WTC11 (cell line): ENCODE measurements at regions not wholly inside any gene's neighbourhood (a gene's known extent, or its start where the extent isn't known, plus 50 kb on each side); places are given as distances from the start of the nearest gene placed in this dataset.

Experiments
- ATAC-seq: fragments of 200-7000 bp; cut with Tn5 transposase; 2 replicates; pipeline ENCODE4 v1.10.0; 2021; ENCODE audit warnings: mild to moderate bottlenecking, moderate library complexity
- CTCF ChIA-PET: fragments of 300-600 bp; sonication (Branson Sonifier 250); formaldehyde crosslinking; loops from one replicate; lab custom pipeline; 2021; ENCODE audit warnings: antibody characterized with exemption; lab: Charles Lee
- POLR2A ChIA-PET: fragments of 350-600 bp; sonication (Branson Sonifier 250); formaldehyde crosslinking; loops from one replicate; lab custom pipeline; 2021; ENCODE audit warnings: antibody characterized with exemption; lab: Charles Lee
- DNase-seq: peaks from one replicate; pipeline ENCODE4 v3.0.0; 2021; ENCODE audit warnings: low spot score
- H3K27ac Mint-ChIP-seq: 2 replicates; pipeline ENCODE4 v1.8.0; 2021; ENCODE audit warnings: mixed read lengths
- H3K27me3 Mint-ChIP-seq: 2 replicates; pipeline ENCODE4 v1.8.0; 2021; ENCODE audit warnings: low read depth, mild to moderate bottlenecking, moderate library complexity, mixed read lengths
- H3K36me3 Mint-ChIP-seq: 2 replicates; pipeline ENCODE4 v1.8.0; 2021; ENCODE audit warnings: mixed read lengths
- H3K4me1 Mint-ChIP-seq: 2 replicates; pipeline ENCODE4 v1.8.0; 2022; ENCODE audit warnings: mixed read lengths
- H3K4me3 Mint-ChIP-seq: 2 replicates; pipeline ENCODE4 v1.8.0; 2021; ENCODE audit warnings: mild to moderate bottlenecking, moderate library complexity, mixed read lengths
- H3K9me3 Mint-ChIP-seq: 2 replicates; pipeline ENCODE4 v1.8.0; 2021; ENCODE audit warnings: mixed read lengths
- CBFB ChIP-seq: sonication (generic); formaldehyde crosslinking; IDR thresholded peaks from 2 replicates; pipeline ENCODE4 v1.8.1; 2022; ENCODE audit warnings: mild to moderate bottlenecking, low read depth, missing genetic modification reagents
- EMX1 ChIP-seq: fragments of 250-450 bp; sonication (Bioruptor Pico); IDR thresholded peaks from 2 replicates; pipeline ENCODE4 v1.8.0; 2021; ENCODE audit warnings: mild to moderate bottlenecking
- FOXJ3 ChIP-seq: sonication (generic); formaldehyde crosslinking; IDR thresholded peaks from 2 replicates; pipeline ENCODE4 v1.9.0; 2021; ENCODE audit warnings: missing genetic modification reagents, mild to moderate bottlenecking, borderline replicate concordance
- FOXP1 ChIP-seq: sonication (generic); formaldehyde crosslinking; IDR thresholded peaks from 2 replicates; pipeline ENCODE4 v1.8.0; 2022; ENCODE audit warnings: missing genetic modification reagents, mild to moderate bottlenecking, moderate library complexity, borderline replicate concordance
- GABPB1 ChIP-seq: sonication (generic); formaldehyde crosslinking; IDR thresholded peaks from 2 replicates; pipeline ENCODE4 v1.8.1; 2023; ENCODE audit warnings: mild to moderate bottlenecking, missing genetic modification reagents
- GRHL2 ChIP-seq: fragments of 250-450 bp; sonication (Bioruptor Pico); IDR thresholded peaks from 2 replicates; pipeline ENCODE4 v1.8.0; 2022; ENCODE audit warnings: mild to moderate bottlenecking, moderate library complexity; ENCODE audit not compliant: insufficient replicate concordance, severe bottlenecking
- GTF2I ChIP-seq: fragments of 250-450 bp; sonication (Bioruptor Pico); conservative IDR thresholded peaks from 2 replicates; pipeline ENCODE4 v1.4.0; 2021; ENCODE audit warnings: mild to moderate bottlenecking
- HMGA2 ChIP-seq: fragments of 250-450 bp; sonication (Bioruptor Pico); IDR thresholded peaks from 2 replicates; pipeline ENCODE4 v1.4.0; 2021; ENCODE audit warnings: mild to moderate bottlenecking, moderate library complexity
- JUN ChIP-seq: sonication (generic); formaldehyde crosslinking; IDR thresholded peaks from 2 replicates; pipeline ENCODE4 v1.8.0; 2023; ENCODE audit warnings: mild to moderate bottlenecking, missing genetic modification reagents
- MXD4 ChIP-seq: fragments of 250-450 bp; sonication (Bioruptor Pico); IDR thresholded peaks from 2 replicates; pipeline ENCODE4 v1.8.0; 2021; ENCODE audit warnings: mild to moderate bottlenecking, moderate library complexity, borderline replicate concordance
- NFATC4 ChIP-seq: fragments of 250-450 bp; sonication (Bioruptor Pico); IDR thresholded peaks from 2 replicates; pipeline ENCODE4 v1.9.0; 2021; ENCODE audit warnings: mild to moderate bottlenecking
- OVOL2 ChIP-seq: fragments of 250-450 bp; sonication (Bioruptor Pico); IDR thresholded peaks from 2 replicates; pipeline ENCODE4 v1.9.0; 2021; ENCODE audit warnings: mild to moderate bottlenecking, borderline replicate concordance
- SOX15 ChIP-seq: fragments of 250-450 bp; sonication (Bioruptor Pico); IDR thresholded peaks from 2 replicates; pipeline ENCODE4 v1.9.0; 2021; ENCODE audit warnings: mild to moderate bottlenecking
- TCF7 ChIP-seq: sonication (generic); formaldehyde crosslinking; IDR thresholded peaks from 2 replicates; pipeline ENCODE4 v1.8.0; 2022; ENCODE audit warnings: mild to moderate bottlenecking, low read depth, missing genetic modification reagents, moderate library complexity
- TEAD4 ChIP-seq: sonication (generic); formaldehyde crosslinking; IDR thresholded peaks from 2 replicates; pipeline ENCODE4 v1.8.0; 2022; ENCODE audit warnings: mild to moderate bottlenecking, missing genetic modification reagents
- ZNF121 ChIP-seq: sonication (generic); formaldehyde crosslinking; IDR thresholded peaks from 2 replicates; pipeline ENCODE4 v1.8.0; 2023; ENCODE audit warnings: missing genetic modification reagents
- ZNF219 ChIP-seq: sonication (generic); formaldehyde crosslinking; IDR thresholded peaks from 2 replicates; pipeline ENCODE4 v1.8.0; 2023; ENCODE audit warnings: missing genetic modification reagents, mild to moderate bottlenecking, borderline replicate concordance
- ZNF232 ChIP-seq: sonication (generic); formaldehyde crosslinking; IDR thresholded peaks from 2 replicates; pipeline ENCODE4 v1.8.0; 2022; ENCODE audit warnings: mild to moderate bottlenecking, missing genetic modification reagents
- ZNF263 ChIP-seq: sonication (generic); formaldehyde crosslinking; IDR thresholded peaks from 2 replicates; pipeline ENCODE4 v1.8.1; 2022; ENCODE audit warnings: low read depth, mild to moderate bottlenecking, moderate library complexity, missing genetic modification reagents
- ZNF423 ChIP-seq: fragments of 250-450 bp; sonication (Bioruptor Pico); IDR thresholded peaks from 2 replicates; pipeline ENCODE4 v2.1.2; 2022; ENCODE audit warnings: mild to moderate bottlenecking, moderate library complexity
- ZNF671 ChIP-seq: fragments of 250-450 bp; sonication (Bioruptor Pico); IDR thresholded peaks from 2 replicates; pipeline ENCODE4 v1.8.0; 2021; ENCODE audit warnings: mild to moderate bottlenecking
- TF ChIP-seq, protein P1 (sequence below): sonication (generic); formaldehyde crosslinking; conservative IDR thresholded peaks from 2 replicates; pipeline ENCODE4 v1.8.1; 2022; ENCODE audit warnings: mild to moderate bottlenecking, missing genetic modification reagents
- TF ChIP-seq, protein P2 (sequence below): fragments of 250-450 bp; sonication (Bioruptor Pico); IDR thresholded peaks from 2 replicates; pipeline ENCODE4 v1.9.0; 2021; ENCODE audit warnings: mild to moderate bottlenecking
- TF ChIP-seq, protein P3 (sequence below): sonication (generic); formaldehyde crosslinking; IDR thresholded peaks from 2 replicates; pipeline ENCODE4 v1.8.1; 2022; ENCODE audit warnings: low read depth, missing genetic modification reagents, borderline replicate concordance
- TF ChIP-seq, protein P4 (sequence below): sonication (generic); formaldehyde crosslinking; IDR thresholded peaks from 2 replicates; pipeline ENCODE4 v1.8.1; 2023; ENCODE audit warnings: mild to moderate bottlenecking, missing genetic modification reagents, borderline replicate concordance
- TF ChIP-seq, protein P5 (sequence below): sonication (generic); formaldehyde crosslinking; IDR thresholded peaks from 2 replicates; pipeline ENCODE4 v1.8.1; 2023; ENCODE audit warnings: mild to moderate bottlenecking, missing genetic modification reagents, moderate library complexity
- TF ChIP-seq, protein P6 (sequence below): sonication (generic); formaldehyde crosslinking; IDR thresholded peaks from 2 replicates; pipeline ENCODE4 v1.8.0; 2023; ENCODE audit warnings: missing genetic modification reagents
- TF ChIP-seq, protein P7 (sequence below): sonication (generic); formaldehyde crosslinking; IDR thresholded peaks from 2 replicates; pipeline ENCODE4 v1.8.0; 2022; ENCODE audit warnings: mild to moderate bottlenecking, missing genetic modification reagents
- TF ChIP-seq, protein P8 (sequence below): fragments of 250-450 bp; sonication (Bioruptor Pico); IDR thresholded peaks from 2 replicates; pipeline ENCODE4 v1.8.0; 2021; ENCODE audit warnings: mild to moderate bottlenecking

DNA sequence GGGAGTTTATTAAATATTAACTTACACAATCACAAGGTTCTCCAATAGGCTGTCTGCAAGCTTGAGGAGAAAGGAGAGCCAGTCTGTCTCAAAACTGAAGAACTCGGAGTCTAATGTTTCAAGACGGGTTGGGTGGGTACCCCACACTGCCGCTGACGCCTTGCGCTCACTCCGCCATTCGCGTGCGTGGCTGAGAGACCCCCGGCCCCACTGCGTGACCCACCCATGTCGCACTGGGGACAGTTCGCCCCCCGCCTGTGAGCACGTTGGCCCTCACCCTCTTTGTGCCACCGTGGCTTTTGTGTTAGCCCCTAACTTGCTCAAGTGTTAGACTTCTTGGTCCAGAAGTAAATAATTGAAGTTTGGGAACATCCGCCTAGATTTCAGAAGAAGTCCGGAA, 270.0 kb upstream of the ITGA1 start:
- Mint-ChIP-seq H3K27ac (no peak overlapping the region), H3K9me3 (peaks cover 21% of the 10 kb centered on the region), H3K4me1 (peaks cover 1% of the 10 kb centered on the region), H3K27me3 (no peaks in the 10 kb centered on the region), H3K4me3 (no peak overlapping the region), H3K36me3 (no peaks in the 10 kb centered on the region)
- ChIA-PET POLR2A (no interaction called here), CTCF (no interaction called here)
- ATAC-seq = no peak
- TF ChIP-seq GRHL2 (no peak), ZNF232 (no peak), ZNF423 (no peak), CBFB (no peak), ZNF671 (CRISPR knock-in tag) (no peak), ZNF219 (no peak), ZNF121 (no peak), GABPB1 (no peak), ZNF263 (CRISPR knock-in tag) (no peak), TEAD4 (no peak), JUN (CRISPR knock-in tag) (no peak), GTF2I (CRISPR knock-in tag) (no peak), HMGA2 (CRISPR knock-in tag) (no peak), FOXP1 (no peak), MXD4 (CRISPR knock-in tag) (no peak)
- TF ChIP-seq, protein P1, sequence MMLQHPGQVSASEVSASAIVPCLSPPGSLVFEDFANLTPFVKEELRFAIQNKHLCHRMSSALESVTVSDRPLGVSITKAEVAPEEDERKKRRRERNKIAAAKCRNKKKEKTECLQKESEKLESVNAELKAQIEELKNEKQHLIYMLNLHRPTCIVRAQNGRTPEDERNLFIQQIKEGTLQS (CRISPR knock-in tag) = no peak
- TF ChIP-seq, protein P2, sequence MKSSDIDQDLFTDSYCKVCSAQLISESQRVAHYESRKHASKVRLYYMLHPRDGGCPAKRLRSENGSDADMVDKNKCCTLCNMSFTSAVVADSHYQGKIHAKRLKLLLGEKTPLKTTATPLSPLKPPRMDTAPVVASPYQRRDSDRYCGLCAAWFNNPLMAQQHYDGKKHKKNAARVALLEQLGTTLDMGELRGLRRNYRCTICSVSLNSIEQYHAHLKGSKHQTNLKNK (CRISPR knock-in tag) = no peak
- TF ChIP-seq, protein P3, sequence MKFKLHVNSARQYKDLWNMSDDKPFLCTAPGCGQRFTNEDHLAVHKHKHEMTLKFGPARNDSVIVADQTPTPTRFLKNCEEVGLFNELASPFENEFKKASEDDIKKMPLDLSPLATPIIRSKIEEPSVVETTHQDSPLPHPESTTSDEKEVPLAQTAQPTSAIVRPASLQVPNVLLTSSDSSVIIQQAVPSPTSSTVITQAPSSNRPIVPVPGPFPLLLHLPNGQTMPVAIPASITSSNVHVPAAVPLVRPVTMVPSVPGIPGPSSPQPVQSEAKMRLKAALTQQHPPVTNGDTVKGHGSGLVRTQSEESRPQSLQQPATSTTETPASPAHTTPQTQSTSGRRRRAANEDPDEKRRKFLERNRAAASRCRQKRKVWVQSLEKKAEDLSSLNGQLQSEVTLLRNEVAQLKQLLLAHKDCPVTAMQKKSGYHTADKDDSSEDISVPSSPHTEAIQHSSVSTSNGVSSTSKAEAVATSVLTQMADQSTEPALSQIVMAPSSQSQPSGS (CRISPR knock-in tag) = no peak
- TF ChIP-seq, protein P4, sequence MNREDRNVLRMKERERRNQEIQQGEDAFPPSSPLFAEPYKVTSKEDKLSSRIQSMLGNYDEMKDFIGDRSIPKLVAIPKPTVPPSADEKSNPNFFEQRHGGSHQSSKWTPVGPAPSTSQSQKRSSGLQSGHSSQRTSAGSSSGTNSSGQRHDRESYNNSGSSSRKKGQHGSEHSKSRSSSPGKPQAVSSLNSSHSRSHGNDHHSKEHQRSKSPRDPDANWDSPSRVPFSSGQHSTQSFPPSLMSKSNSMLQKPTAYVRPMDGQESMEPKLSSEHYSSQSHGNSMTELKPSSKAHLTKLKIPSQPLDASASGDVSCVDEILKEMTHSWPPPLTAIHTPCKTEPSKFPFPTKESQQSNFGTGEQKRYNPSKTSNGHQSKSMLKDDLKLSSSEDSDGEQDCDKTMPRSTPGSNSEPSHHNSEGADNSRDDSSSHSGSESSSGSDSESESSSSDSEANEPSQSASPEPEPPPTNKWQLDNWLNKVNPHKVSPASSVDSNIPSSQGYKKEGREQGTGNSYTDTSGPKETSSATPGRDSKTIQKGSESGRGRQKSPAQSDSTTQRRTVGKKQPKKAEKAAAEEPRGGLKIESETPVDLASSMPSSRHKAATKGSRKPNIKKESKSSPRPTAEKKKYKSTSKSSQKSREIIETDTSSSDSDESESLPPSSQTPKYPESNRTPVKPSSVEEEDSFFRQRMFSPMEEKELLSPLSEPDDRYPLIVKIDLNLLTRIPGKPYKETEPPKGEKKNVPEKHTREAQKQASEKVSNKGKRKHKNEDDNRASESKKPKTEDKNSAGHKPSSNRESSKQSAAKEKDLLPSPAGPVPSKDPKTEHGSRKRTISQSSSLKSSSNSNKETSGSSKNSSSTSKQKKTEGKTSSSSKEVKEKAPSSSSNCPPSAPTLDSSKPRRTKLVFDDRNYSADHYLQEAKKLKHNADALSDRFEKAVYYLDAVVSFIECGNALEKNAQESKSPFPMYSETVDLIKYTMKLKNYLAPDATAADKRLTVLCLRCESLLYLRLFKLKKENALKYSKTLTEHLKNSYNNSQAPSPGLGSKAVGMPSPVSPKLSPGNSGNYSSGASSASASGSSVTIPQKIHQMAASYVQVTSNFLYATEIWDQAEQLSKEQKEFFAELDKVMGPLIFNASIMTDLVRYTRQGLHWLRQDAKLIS = no peak
- no peak for DNase-seq

DNA sequence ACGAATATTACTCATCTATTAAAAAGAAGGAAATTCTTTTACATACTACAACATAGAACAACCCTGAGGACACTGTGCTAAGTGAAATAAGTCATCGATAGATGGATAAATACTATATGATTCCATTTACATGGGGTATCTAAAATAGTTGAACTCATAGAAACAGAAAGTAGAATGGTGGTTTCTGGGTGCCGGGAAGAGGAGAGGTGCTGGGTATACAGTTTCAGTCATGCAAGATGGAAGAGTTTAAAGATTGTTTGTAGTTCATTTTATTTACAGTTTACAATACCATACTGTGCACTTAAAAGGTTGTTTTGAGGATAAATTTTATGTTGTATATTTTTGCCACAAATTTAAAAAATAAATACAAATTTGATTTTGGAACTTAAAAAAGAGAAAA, 267.5 kb upstream of the ITGA1 start:
- DNase-seq (no peak), ATAC-seq (no peak)
- H3K27ac Mint-ChIP-seq = no peak overlapping the region
- H3K9me3 Mint-ChIP-seq = peaks cover 16% of the 10 kb centered on the region
- H3K27me3 Mint-ChIP-seq = no peaks in the 10 kb centered on the region
- CTCF ChIA-PET = no interaction called here
- 0 out of 2 replicates have a peak, but pooled peaks cover 3% of the 10 kb centered on the region for H3K4me1 Mint-ChIP-seq
- no peaks in the 10 kb centered on the region for H3K36me3 Mint-ChIP-seq
- no peak overlapping the region for H3K4me3 Mint-ChIP-seq
- POLR2A ChIA-PET = no interaction called here
- TF ChIP-seq ZNF232 (no peak), NFATC4 (CRISPR knock-in tag) (no peak), OVOL2 (CRISPR knock-in tag) (no peak), SOX15 (CRISPR knock-in tag) (no peak), MXD4 (CRISPR knock-in tag) (no peak), TCF7 (CRISPR knock-in tag) (no peak), GTF2I (CRISPR knock-in tag) (no peak), FOXJ3 (CRISPR knock-in tag) (no peak), EMX1 (CRISPR knock-in tag) (no peak)
- TF ChIP-seq, protein P1 (CRISPR knock-in tag) = no peak
- TF ChIP-seq, protein P5, sequence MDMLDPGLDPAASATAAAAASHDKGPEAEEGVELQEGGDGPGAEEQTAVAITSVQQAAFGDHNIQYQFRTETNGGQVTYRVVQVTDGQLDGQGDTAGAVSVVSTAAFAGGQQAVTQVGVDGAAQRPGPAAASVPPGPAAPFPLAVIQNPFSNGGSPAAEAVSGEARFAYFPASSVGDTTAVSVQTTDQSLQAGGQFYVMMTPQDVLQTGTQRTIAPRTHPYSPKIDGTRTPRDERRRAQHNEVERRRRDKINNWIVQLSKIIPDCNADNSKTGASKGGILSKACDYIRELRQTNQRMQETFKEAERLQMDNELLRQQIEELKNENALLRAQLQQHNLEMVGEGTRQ (CRISPR knock-in tag) = no peak
- TF ChIP-seq, protein P6, sequence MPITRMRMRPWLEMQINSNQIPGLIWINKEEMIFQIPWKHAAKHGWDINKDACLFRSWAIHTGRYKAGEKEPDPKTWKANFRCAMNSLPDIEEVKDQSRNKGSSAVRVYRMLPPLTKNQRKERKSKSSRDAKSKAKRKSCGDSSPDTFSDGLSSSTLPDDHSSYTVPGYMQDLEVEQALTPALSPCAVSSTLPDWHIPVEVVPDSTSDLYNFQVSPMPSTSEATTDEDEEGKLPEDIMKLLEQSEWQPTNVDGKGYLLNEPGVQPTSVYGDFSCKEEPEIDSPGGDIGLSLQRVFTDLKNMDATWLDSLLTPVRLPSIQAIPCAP (CRISPR knock-in tag) = no peak
- TF ChIP-seq, protein P7, sequence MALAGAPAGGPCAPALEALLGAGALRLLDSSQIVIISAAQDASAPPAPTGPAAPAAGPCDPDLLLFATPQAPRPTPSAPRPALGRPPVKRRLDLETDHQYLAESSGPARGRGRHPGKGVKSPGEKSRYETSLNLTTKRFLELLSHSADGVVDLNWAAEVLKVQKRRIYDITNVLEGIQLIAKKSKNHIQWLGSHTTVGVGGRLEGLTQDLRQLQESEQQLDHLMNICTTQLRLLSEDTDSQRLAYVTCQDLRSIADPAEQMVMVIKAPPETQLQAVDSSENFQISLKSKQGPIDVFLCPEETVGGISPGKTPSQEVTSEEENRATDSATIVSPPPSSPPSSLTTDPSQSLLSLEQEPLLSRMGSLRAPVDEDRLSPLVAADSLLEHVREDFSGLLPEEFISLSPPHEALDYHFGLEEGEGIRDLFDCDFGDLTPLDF (CRISPR knock-in tag) = no peak
- TF ChIP-seq, protein P8, sequence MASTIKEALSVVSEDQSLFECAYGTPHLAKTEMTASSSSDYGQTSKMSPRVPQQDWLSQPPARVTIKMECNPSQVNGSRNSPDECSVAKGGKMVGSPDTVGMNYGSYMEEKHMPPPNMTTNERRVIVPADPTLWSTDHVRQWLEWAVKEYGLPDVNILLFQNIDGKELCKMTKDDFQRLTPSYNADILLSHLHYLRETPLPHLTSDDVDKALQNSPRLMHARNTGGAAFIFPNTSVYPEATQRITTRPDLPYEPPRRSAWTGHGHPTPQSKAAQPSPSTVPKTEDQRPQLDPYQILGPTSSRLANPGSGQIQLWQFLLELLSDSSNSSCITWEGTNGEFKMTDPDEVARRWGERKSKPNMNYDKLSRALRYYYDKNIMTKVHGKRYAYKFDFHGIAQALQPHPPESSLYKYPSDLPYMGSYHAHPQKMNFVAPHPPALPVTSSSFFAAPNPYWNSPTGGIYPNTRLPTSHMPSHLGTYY (CRISPR knock-in tag) = no peak
